ENCODE measurements at regions not wholly inside any gene's neighbourhood (a gene's known extent, or its start where the extent isn't known, plus 50 kb on each side); places are given as distances from the start of the nearest gene placed in this dataset.
"Not testable (repeated sequence)": the region's sequence is repeated elsewhere in the genome, so short reads cannot be mapped to it uniquely, and the experiment has no call there.

- ATAC-seq, result no peak
- DNase-seq, result no peak
These were observed 332.6 kb downstream of the AEBP2 start for GRCh38 chr12:19771858-19772257.

- DNase-seq, result no peak
- ATAC-seq, result no peak
These were observed 333.5 kb downstream of the AEBP2 start for GRCh38 chr12:19772776-19773175.

- ATAC-seq, result no peak
- no peak for DNase-seq
These were observed 335.9 kb downstream of the AEBP2 start for GRCh38 chr12:19775241-19775640.

GRCh38 chr12:19775976-19776375 lies 336.7 kb downstream of the AEBP2 start:
- not testable (repeated sequence) for DNase-seq, ATAC-seq

- DNase-seq (no peak), ATAC-seq (no peak)
These were observed 338.9 kb downstream of the AEBP2 start for GRCh38 chr12:19778172-19778571.

DNA sequence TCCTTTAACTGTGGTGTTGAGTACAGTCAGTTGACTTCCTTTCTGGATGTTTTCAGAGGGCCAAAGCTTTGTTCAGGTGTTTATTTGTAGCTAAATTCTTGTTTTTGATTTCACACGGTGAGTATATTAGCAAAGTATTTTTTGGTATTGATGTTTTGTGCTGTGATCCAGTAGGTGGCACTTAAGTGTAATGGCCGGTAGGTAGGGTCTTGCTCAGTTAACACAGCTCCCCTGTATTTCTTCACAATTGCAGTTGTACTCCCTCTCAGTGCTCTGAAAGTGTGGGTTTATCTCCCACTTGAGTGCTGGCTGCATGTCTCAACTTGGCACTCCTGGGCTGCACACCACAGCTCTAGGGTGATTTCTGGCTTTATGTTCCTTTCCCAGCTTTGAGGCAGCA lies 339.5 kb downstream of the AEBP2 start:
- ATAC-seq, result no peak
- no peak for DNase-seq

DNA sequence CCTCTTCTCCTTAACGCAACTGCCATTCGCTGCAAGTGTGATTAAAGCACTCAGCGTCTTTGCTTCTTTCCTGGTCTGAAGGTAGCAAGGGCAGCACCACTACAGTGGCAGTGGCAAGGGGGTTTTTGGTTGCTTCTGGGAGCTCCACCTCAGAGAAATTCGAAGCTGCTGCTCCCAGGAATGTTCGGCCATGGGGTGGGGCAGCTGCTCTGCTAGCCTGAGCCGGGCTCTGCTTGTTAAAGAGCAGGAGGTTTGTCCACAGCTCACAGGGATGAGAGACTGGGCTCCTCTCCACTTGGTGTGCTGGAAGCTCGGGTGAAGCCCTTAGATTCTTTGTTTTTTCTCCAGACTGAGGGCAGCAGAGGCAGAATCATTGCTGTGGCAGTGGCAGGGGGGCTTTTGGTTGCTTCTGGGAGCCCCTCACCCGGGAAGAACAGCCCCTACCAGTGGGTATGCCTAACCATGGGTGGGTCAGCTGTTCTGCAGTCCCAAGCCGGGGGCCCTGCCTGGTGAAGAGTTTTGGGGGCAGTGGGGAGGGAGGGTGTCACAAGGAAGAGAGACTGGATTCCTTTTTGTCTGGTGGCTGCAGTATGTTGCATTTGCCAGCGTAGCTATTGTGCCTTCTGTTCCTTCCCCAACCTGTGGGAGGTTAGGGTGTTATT lies 340.2 kb downstream of the AEBP2 start:
- no peak for DNase-seq
- ATAC-seq, result no peak

GRCh38 chr12:19780460-19780859 lies 341.2 kb downstream of the AEBP2 start:
- ATAC-seq (no peak), DNase-seq (no peak)

- ATAC-seq, result no peak
- no peak for DNase-seq
These were observed 344.5 kb downstream of the AEBP2 start for GRCh38 chr12:19783547-19784444.

- ATAC-seq (no peak), DNase-seq (no peak)
These were observed 352.7 kb downstream of the AEBP2 start for GRCh38 chr12:19792028-19792427.

DNA sequence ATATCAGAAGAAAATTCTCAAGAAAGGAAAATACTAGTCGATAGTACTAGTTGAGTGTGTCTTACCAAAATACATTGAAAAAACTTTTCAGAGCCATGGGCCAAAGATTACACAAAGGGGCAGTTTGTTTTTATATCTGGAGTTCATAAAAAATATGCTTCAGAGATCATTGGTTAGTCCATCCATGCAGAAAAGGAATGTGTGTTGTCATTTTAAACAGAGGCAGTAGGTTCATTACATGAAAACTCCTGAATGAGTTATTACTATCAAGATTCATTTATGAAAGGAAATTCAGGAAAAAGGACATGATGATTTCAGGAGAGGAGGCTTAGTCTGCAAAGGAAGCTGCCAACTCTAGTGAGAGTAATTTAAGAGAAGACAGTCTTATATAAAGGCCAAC lies 354.8 kb downstream of the AEBP2 start:
- ATAC-seq (no peak), DNase-seq (no peak)

DNA sequence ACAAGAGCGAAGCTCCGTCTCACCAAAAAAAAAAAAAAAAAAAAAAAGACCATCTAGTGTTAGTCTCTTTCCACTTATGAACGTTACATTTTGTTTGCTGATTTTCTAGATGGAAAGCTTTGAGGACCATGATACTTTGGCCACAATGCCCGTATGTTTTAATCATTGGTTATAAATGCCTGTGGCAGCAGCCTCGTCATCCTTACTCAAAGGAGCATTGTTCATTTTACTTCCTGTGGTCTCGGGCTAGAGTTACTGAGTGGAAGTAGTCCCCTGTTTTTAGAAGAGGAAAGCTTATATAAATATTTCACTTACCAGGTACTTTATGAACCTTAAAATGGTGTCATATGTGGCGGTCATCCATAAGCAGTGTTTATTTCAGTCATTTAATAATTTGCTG lies 359.9 kb downstream of the AEBP2 start:
- ATAC-seq (no peak), DNase-seq (no peak)

- DNase-seq (no peak), ATAC-seq (no peak)
These were observed 360.8 kb downstream of the AEBP2 start for GRCh38 chr12:19799895-19800602.

- DNase-seq, result no peak
- peak; percentile 95 for ATAC-seq
These were observed 361.6 kb downstream of the AEBP2 start for GRCh38 chr12:19800884-19801283.

DNA sequence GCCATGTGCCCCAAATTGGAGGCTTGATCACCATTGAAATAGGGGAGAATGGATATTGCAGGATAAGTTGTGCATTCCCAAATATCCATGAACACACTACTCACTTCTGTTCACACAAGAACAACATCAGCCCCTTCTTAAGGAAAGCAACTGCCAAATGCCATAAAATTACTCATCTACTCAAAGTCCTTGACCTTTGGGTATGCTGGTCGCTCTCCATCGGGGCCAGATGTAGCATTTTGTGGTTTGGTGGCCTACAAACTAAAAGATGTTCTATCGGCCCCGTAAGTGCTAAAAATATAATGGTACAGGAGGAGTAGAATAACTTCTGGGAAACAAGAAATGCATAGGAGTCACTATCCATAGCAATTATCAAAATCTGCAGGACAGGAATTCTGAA lies 362.6 kb downstream of the AEBP2 start:
- DNase-seq (no peak), ATAC-seq (no peak)

GRCh38 chr12:19802915-19803314 lies 363.6 kb downstream of the AEBP2 start:
- ATAC-seq, result no peak
- no peak for DNase-seq

DNA sequence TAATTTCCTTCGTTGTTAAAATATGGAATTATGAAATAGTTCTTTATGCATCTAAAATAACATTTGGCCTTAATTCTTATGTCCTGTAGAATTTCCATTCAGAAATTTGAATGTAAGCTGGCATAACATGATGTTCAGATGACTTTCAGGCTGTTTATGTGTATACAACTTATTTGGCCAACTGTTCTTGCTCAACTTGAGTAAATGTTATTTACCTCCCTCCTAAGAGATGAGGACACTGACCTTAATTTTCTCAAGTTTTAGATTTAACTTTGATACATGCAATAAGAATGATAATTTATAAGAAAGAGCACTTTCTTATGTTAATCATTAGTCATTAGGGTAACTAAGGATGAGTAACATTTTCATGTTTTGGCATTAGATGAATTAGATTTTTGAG lies 365.4 kb downstream of the AEBP2 start:
- ATAC-seq, result no peak
- DNase-seq, result no peak

- DNase-seq (no peak), ATAC-seq (no peak)
These were observed 369.1 kb downstream of the AEBP2 start for GRCh38 chr12:19808371-19808770.

DNA sequence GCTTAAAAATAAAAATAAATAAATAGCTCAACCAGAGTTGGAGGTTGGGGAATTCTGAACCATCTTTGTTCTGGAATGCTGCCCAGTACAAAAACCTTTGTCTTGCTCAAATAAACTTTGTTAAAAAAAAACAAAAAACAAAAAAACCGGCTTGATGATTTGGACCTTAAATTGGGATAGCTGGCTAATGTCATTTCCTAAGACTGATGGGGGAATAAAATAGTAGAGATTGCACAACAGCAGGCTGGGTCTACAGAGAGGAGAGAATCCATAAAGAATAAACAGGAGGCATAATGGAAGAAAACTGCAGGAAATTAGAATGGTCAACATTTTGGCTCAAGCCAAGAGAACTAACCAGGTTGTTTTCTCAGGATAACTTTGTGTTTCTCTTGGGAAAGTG lies 370.9 kb downstream of the AEBP2 start:
- no peak for DNase-seq
- ATAC-seq, result no peak

DNA sequence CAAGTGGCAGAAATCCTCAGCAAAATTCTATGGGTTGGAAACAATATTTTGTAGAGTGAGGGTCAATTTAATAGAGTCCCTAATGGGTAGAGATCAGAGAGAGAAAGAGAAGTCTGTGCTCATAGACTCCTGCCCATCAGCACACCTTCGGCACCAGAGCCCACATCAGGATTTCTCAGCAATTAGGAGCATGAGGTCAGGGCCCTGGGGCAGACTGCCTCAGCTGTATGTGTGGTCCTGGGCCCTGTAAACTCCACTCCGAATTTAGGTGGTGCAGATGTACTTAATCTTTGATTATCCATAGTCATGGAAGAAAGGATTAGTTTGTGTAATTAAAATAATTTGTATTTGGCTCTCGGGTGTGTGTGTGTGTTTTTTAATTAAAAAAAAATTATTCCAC lies 372.6 kb downstream of the AEBP2 start:
- ATAC-seq (no peak), DNase-seq (no peak)

DNA sequence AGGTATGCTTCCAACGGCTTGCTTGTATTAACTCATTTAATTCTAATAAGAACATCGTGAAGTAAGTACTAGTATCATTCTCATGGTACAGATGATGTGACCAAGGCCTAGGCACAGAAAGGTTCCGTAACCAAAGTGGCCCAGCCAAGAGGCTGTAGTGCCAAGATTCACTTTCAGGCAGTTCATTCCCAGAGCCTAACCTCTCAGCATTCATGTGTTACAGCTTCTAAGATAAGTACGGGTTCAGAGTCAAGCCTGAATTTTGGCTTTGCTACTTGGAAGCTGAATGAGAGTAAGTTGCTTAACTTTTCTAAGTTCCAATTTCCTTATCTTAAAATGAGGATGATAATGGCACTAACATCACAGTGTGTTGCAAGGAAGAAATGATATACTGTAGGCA lies 379.9 kb downstream of the AEBP2 start:
- ATAC-seq (no peak), DNase-seq (no peak)

DNA sequence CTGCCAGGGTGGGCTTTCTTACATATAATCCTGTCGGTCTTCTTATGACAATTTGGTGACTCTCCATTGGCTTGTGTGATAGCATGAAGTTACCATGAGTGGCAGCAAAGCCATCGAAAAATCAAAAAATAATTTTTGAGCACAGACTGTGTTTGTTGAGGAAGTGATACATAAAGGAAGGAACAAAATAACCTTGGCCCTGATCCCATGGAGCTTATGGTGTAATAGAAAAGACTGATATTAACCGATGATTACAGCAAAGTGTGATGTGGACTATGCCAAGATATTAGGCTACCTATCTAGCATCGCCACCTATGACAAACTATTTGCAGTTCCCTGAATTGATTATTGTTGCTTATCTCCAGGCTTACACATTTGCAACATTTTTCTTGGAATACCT lies 383.2 kb downstream of the AEBP2 start:
- DNase-seq, result no peak
- no peak for ATAC-seq

- DNase-seq, ATAC-seq: not testable (repeated sequence)
These were observed 384.0 kb downstream of the AEBP2 start for GRCh38 chr12:19823326-19823725.
